HCT116 (cell line): ENCODE measurements at regions not wholly inside any gene's neighbourhood (a gene's known extent, or its start where the extent isn't known, plus 50 kb on each side); places are given as distances from the start of the nearest gene placed in this dataset.

Experiments used
- ATAC-seq: fragments of 200-7000 bp; cut with Tn5 transposase; 2 replicates; pipeline ENCODE4 v1.9.1; 2020; ENCODE audit warnings: mild to moderate bottlenecking, moderate library complexity
- BruUV-seq: library from RNA; stranded (reverse); fragments of 400-500 nt; replicated peaks from 2 replicates; lab custom pipeline; 2021; lab: Mats Ljungman, UMichigan
- CTCF ChIA-PET: fragments of 300-600 bp; sonication (Branson Sonifier 250); formaldehyde crosslinking; loops from one replicate; lab custom pipeline; 2021; ENCODE audit warnings: antibody characterized with exemption; lab: Charles Lee
- POLR2A ChIA-PET: fragments of 300-600, 350-600 bp; sonication (Branson Sonifier 250); formaldehyde crosslinking; loops from one replicate; lab custom pipeline; 2021; ENCODE audit warnings: antibody characterized with exemption; lab: Charles Lee
- RAD21 ChIA-PET, 2 experiments: fragments of 300-600 bp; sonication (Branson Sonifier 250); formaldehyde crosslinking; loops; one replicate each; lab custom pipeline; 2023; ENCODE audit warnings: low total read pairs in 2 of 2; ENCODE audit not compliant: uncharacterized antibody in 2 of 2, unreplicated experiment in 2 of 2, low non-redundant PET in 1 of 2; lab: Charles Lee
- DNase-seq: peaks from one replicate; pipeline ENCODE4 v3.0.0-alpha.2; 2010; ENCODE audit warnings: low read depth, low spot score
- H2AFZ ChIP-seq: fragments of 200-600 bp; shearing (Covaris generic), sonication (generic); 2 replicates; pipeline ENCODE4 v1.6.1; 2017; ENCODE audit warnings: low read depth, mixed run types, mixed read lengths, antibody characterized with exemption, low read length; ENCODE audit not compliant: poor library complexity, severe bottlenecking
- H3K27ac ChIP-seq: 2 replicates; pipeline ENCODE4 v1.5.1; 2012; ENCODE audit warnings: low read depth, low read length
- H3K27me3 ChIP-seq: fragments of 200-600 bp; sonication (generic); 2 replicates; pipeline ENCODE4 v1.6.1; 2016; ENCODE audit warnings: mixed run types, low read length, mixed read lengths; ENCODE audit not compliant: insufficient read depth
- H3K36me3 ChIP-seq, 2 experiments: fragments of 200-500 bp in 1 of 2; fragments of 200-600 bp in 1 of 2; sonication (Bioruptor generic) in 1 of 2; sonication (generic) in 1 of 2; 2 replicates each; pipeline versions ENCODE4 v1.5.1 to v1.6.1; 2014 to 2016; ENCODE audit warnings: low read length in 2 of 2, inconsistent platforms in 1 of 2, mixed read lengths in 1 of 2, mixed run types in 1 of 2; ENCODE audit not compliant: insufficient read depth in 2 of 2, control insufficient read depth in 1 of 2
- H3K4me1 ChIP-seq, 2 experiments: fragments of 200-600 bp in 1 of 2; sonication (generic) in 1 of 2; 2 replicates each; pipeline versions ENCODE4 v1.5.1 to v1.6.1; 2012 to 2017; ENCODE audit warnings: low read length in 2 of 2, inconsistent platforms in 1 of 2, mild to moderate bottlenecking in 1 of 2, mixed read lengths in 1 of 2, mixed run types in 1 of 2, moderate library complexity in 1 of 2; ENCODE audit not compliant: insufficient read depth in 2 of 2, control insufficient read depth in 1 of 2
- H3K4me2 ChIP-seq: fragments of 200-600 bp; sonication (generic); 2 replicates; pipeline ENCODE4 v1.6.1; 2017; ENCODE audit warnings: mixed run types, low read length, mixed read lengths
- H3K4me3 ChIP-seq, 2 experiments: fragments of 200-600 bp in 1 of 2; sonication (generic) in 1 of 2; replicated peaks in 1 of 2; 2 replicates each; pipeline ENCODE4 v1.5.1; 2011 to 2016; ENCODE audit warnings: low read length in 2 of 2, control low read depth in 1 of 2, low read depth in 1 of 2, mild to moderate bottlenecking in 1 of 2, mixed read lengths in 1 of 2, mixed run types in 1 of 2
- H3K79me2 ChIP-seq: fragments of 200-600 bp; sonication (generic); 2 replicates; pipeline ENCODE4 v1.6.1; 2017; ENCODE audit warnings: mild to moderate bottlenecking, mixed run types, low read length, moderate library complexity, mixed read lengths; ENCODE audit not compliant: insufficient read depth
- H3K9ac ChIP-seq: fragments of 200-600 bp; sonication (generic); 2 replicates; pipeline ENCODE4 v1.6.1; 2016; ENCODE audit warnings: low read length, mixed read lengths
- H3K9me2 ChIP-seq: fragments of 200-600 bp; sonication (generic), shearing (Covaris generic); 2 replicates; pipeline ENCODE4 v1.6.1; 2017; ENCODE audit warnings: mixed run types, mild to moderate bottlenecking, moderate library complexity; ENCODE audit not compliant: insufficient read depth
- H3K9me3 ChIP-seq, 2 experiments: fragments of 200-500 bp in 1 of 2; fragments of 200-600 bp in 1 of 2; sonication (Bioruptor generic) in 1 of 2; sonication (generic) in 1 of 2; 2 replicates each; pipeline ENCODE4 v1.6.1; 2014 to 2017; ENCODE audit warnings: low read length in 2 of 2, mixed read lengths in 2 of 2, inconsistent platforms in 1 of 2, low read depth in 1 of 2, mild to moderate bottlenecking in 1 of 2, mixed run types in 1 of 2, moderate library complexity in 1 of 2; ENCODE audit not compliant: control insufficient read depth in 1 of 2, insufficient read depth in 1 of 2
- H4K20me1 ChIP-seq: fragments of 200-600 bp; sonication (generic), shearing (Covaris generic); 2 replicates; pipeline ENCODE4 v1.6.1; 2017; ENCODE audit warnings: mixed run types, mild to moderate bottlenecking, moderate library complexity; ENCODE audit not compliant: insufficient read depth
- ATF3 ChIP-seq: IDR thresholded peaks from 2 replicates; pipeline ENCODE4 v1.6.1; 2012
- CEBPB ChIP-seq: IDR thresholded peaks from 2 replicates; pipeline ENCODE4 v1.6.1; 2012; ENCODE audit warnings: low read depth
- CTCF ChIP-seq, 3 experiments: fragments of 200-600 bp in 1 of 3; sonication (generic) in 1 of 3; IDR thresholded peaks in 2 of 3; conservative IDR thresholded peaks in 1 of 3; 2 replicates each; pipeline ENCODE4 v1.5.1; 2012 to 2017; ENCODE audit warnings: low read depth in 2 of 3, low read length in 2 of 3, antibody characterized with exemption in 1 of 3, borderline replicate concordance in 1 of 3, control low read depth in 1 of 3, mild to moderate bottlenecking in 1 of 3, mixed read lengths in 1 of 3, mixed run types in 1 of 3, moderate library complexity in 1 of 3; ENCODE audit not compliant: insufficient read depth in 1 of 3
- EGR1 ChIP-seq: IDR thresholded peaks from 2 replicates; pipeline ENCODE4 v1.6.1; 2012; ENCODE audit warnings: low read depth
- ELF1 ChIP-seq: IDR thresholded peaks from 2 replicates; pipeline ENCODE4 v1.6.1; 2012; ENCODE audit warnings: low read depth, borderline replicate concordance
- EZH2 ChIP-seq: fragments of 200-600 bp; sonication (generic); IDR thresholded peaks from 2 replicates; pipeline ENCODE4 v1.6.1; 2017; ENCODE audit warnings: antibody characterized with exemption, mixed run types
- EZH2phosphoT487 ChIP-seq: fragments of 200-600 bp; IDR thresholded peaks from 2 replicates; pipeline ENCODE4 v1.6.1; 2018; ENCODE audit warnings: antibody characterized with exemption, borderline replicate concordance
- FOSL1 ChIP-seq: IDR thresholded peaks from 2 replicates; pipeline ENCODE4 v1.6.1; 2012; ENCODE audit warnings: low read depth
- JUND ChIP-seq: IDR thresholded peaks from 2 replicates; pipeline ENCODE4 v1.6.1; 2012
- RAD21 ChIP-seq: IDR thresholded peaks from 2 replicates; pipeline ENCODE4 v1.6.1; 2012; ENCODE audit warnings: low read depth, mild to moderate bottlenecking
- TCF7L2 ChIP-seq: IDR thresholded peaks from 2 replicates; pipeline ENCODE4 v1.7.0; 2011; ENCODE audit warnings: borderline replicate concordance, inconsistent platforms; ENCODE audit not compliant: insufficient read depth, insufficient read length; ENCODE audit errors: extremely low read depth
- YY1 ChIP-seq: IDR thresholded peaks from 2 replicates; pipeline ENCODE4 v1.6.1; 2011; ENCODE audit warnings: low read length, low read depth, moderate library complexity, mild to moderate bottlenecking; ENCODE audit not compliant: insufficient replicate concordance; ENCODE audit errors: extremely low read depth
- ZNF274 ChIP-seq: fragments of 200-500 bp; sonication (Bioruptor generic); IDR thresholded peaks from 2 replicates; pipeline ENCODE4 v1.6.1; 2014; ENCODE audit warnings: mild to moderate bottlenecking, low read depth, low read length, inconsistent platforms
- intact Hi-C: fragments of 100-400 bp; cut with micrococcal nuclease; formaldehyde crosslinking; loops from 2 replicates; pipeline ENCODE4 v1.10.0; 2022
- TF ChIP-seq, protein P1 (sequence below): IDR thresholded peaks from 2 replicates; pipeline ENCODE4 v1.6.1; 2012; ENCODE audit warnings: low read depth
- TF ChIP-seq, protein P2 (sequence below): IDR thresholded peaks from 2 replicates; pipeline ENCODE4 v1.6.1; 2011; ENCODE audit warnings: mild to moderate bottlenecking, low read length, moderate library complexity; ENCODE audit not compliant: insufficient replicate concordance; ENCODE audit errors: extremely low read depth

DNA sequence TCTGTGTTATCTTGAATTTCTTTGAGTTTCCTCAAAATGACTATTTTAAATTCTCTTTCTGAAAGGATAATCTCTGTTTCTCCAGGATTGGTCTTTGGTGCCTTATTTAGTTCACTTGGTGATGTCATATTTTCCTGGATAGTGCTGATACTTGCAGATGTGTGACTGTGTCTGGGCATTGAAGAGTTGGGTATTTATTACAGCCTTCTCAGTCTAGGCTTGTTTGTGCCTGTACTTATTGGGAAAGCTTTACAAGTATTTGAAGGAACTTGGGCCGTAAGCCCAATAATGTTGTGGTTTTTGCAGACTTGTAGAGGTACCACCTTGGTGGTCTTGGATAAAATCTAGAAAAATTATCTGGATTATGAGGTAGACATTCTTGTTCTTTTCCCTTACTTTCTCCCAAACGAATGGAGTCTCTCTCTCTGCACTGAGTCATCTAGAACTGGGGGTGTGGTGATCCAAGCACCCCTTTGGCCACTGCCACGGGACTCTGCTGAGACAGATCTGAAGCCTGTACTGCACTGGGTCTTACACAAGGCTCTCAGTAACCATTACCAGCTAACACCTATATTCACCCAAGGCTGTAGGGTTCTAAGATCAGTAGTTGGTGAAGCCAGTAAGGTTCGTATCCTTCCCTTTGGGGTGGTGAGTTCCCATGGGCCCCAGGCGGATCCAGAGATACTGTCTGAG lies 703.7 kb upstream of the MGAT4C start:
- Histone ChIP-seq H3K27ac (no peak overlapping the region), H3K9me3 (no peaks in the 10 kb centered on the region), H3K4me3 (no peak overlapping the region), H3K9me2 (no peaks in the 10 kb centered on the region), H3K27me3 (no peaks in the 10 kb centered on the region), H3K4me2 (no peak overlapping the region), H4K20me1 (no peaks in the 10 kb centered on the region), H3K9ac (no peak overlapping the region), H3K79me2 (no peaks in the 10 kb centered on the region), H3K36me3 (no peaks in the 10 kb centered on the region), H2AFZ (no peak overlapping the region), H3K4me1 (no peaks in the 10 kb centered on the region)
- no peak for DNase-seq
- no peak for ATAC-seq
- intact Hi-C loops, result loop anchor here (10.0 kb wide), 1 partner anchor 885 kb away; no protein-coding TSS in a partner anchor
- RAD21 ChIA-PET, result no interaction called here
- POLR2A ChIA-PET, result no interaction called here
- CTCF ChIA-PET, result no interaction called here
- no TSS peak for BruUV-seq
- TF ChIP-seq EZH2phosphoT487, result no peak
- no peak for TF ChIP-seq ZNF274
- no peak for TF ChIP-seq CTCF (IDR thresholded peaks at IDR 0.05 in 2 of 3, conservative IDR thresholded peaks at IDR 0.05 in 1 of 3; ENCODE audit: borderline replicate concordance in 1 of 3, insufficient read depth in 1 of 3, low read depth in 2 of 3, low read length in 2 of 3)
- TF ChIP-seq ATF3, result no peak
- no peak for TF ChIP-seq YY1
- TF ChIP-seq, protein P1, sequence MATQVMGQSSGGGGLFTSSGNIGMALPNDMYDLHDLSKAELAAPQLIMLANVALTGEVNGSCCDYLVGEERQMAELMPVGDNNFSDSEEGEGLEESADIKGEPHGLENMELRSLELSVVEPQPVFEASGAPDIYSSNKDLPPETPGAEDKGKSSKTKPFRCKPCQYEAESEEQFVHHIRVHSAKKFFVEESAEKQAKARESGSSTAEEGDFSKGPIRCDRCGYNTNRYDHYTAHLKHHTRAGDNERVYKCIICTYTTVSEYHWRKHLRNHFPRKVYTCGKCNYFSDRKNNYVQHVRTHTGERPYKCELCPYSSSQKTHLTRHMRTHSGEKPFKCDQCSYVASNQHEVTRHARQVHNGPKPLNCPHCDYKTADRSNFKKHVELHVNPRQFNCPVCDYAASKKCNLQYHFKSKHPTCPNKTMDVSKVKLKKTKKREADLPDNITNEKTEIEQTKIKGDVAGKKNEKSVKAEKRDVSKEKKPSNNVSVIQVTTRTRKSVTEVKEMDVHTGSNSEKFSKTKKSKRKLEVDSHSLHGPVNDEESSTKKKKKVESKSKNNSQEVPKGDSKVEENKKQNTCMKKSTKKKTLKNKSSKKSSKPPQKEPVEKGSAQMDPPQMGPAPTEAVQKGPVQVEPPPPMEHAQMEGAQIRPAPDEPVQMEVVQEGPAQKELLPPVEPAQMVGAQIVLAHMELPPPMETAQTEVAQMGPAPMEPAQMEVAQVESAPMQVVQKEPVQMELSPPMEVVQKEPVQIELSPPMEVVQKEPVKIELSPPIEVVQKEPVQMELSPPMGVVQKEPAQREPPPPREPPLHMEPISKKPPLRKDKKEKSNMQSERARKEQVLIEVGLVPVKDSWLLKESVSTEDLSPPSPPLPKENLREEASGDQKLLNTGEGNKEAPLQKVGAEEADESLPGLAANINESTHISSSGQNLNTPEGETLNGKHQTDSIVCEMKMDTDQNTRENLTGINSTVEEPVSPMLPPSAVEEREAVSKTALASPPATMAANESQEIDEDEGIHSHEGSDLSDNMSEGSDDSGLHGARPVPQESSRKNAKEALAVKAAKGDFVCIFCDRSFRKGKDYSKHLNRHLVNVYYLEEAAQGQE, result no peak
- no peak for TF ChIP-seq EGR1
- TF ChIP-seq FOSL1, result no peak
- TF ChIP-seq, protein P2, sequence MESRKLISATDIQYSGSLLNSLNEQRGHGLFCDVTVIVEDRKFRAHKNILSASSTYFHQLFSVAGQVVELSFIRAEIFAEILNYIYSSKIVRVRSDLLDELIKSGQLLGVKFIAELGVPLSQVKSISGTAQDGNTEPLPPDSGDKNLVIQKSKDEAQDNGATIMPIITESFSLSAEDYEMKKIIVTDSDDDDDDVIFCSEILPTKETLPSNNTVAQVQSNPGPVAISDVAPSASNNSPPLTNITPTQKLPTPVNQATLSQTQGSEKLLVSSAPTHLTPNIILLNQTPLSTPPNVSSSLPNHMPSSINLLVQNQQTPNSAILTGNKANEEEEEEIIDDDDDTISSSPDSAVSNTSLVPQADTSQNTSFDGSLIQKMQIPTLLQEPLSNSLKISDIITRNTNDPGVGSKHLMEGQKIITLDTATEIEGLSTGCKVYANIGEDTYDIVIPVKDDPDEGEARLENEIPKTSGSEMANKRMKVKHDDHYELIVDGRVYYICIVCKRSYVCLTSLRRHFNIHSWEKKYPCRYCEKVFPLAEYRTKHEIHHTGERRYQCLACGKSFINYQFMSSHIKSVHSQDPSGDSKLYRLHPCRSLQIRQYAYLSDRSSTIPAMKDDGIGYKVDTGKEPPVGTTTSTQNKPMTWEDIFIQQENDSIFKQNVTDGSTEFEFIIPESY, result no peak
- no peak for TF ChIP-seq RAD21
- no peak for TF ChIP-seq JUND
- no peak for TF ChIP-seq TCF7L2
- no peak for TF ChIP-seq ELF1
- no peak for TF ChIP-seq EZH2
- TF ChIP-seq CEBPB, result no peak
